ENCODE measurements at regions not wholly inside any gene's neighbourhood (a gene's known extent, or its start where the extent isn't known, plus 50 kb on each side); places are given as distances from the start of the nearest gene placed in this dataset.

- no peak for DNase-seq
- intact Hi-C loops (cut with DNase I; ENCODE audit: low total_unique reads) = no loop called here
- H3K27ac ChIP-seq = no peak overlapping the region
Observed at GRCh38 chr3:160047876-160048275, 59.2 kb downstream of the IL12A start.

DNA sequence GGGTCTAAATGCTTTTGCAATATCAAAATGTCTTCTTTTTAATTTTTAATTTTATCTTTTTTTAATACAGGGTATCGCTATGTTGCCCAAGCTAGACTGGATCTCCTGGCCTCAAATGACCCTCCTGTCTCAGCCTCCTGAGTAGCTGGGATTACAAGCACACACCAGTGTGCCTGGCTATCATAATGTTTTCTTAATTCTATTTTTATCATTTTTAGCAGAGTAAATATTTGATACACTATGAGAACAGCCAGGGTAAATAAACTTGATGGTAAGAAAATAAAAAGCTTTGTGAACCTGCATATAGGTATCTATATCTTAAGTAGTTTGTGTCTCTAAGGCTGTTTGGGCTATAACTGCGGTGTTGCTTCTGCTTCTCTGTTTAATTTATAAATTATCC, 60.4 kb downstream of the IL12A start:
- H3K9me3 ChIP-seq = no peaks in the 10 kb centered on the region
- no peak overlapping the region for H3K4me3 ChIP-seq
- no peak for DNase-seq
- TF ChIP-seq POLR2A (IDR thresholded peaks at IDR 0.05) = no peak
- TF ChIP-seq, protein P1, sequence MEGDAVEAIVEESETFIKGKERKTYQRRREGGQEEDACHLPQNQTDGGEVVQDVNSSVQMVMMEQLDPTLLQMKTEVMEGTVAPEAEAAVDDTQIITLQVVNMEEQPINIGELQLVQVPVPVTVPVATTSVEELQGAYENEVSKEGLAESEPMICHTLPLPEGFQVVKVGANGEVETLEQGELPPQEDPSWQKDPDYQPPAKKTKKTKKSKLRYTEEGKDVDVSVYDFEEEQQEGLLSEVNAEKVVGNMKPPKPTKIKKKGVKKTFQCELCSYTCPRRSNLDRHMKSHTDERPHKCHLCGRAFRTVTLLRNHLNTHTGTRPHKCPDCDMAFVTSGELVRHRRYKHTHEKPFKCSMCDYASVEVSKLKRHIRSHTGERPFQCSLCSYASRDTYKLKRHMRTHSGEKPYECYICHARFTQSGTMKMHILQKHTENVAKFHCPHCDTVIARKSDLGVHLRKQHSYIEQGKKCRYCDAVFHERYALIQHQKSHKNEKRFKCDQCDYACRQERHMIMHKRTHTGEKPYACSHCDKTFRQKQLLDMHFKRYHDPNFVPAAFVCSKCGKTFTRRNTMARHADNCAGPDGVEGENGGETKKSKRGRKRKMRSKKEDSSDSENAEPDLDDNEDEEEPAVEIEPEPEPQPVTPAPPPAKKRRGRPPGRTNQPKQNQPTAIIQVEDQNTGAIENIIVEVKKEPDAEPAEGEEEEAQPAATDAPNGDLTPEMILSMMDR (IDR thresholded peaks at IDR 0.05) = no peak
- H3K4me1 ChIP-seq = no peaks in the 10 kb centered on the region
- intact Hi-C loops (cut with DNase I; ENCODE audit: low total_unique reads) = no loop called here
- no peaks in the 10 kb centered on the region for H3K27me3 ChIP-seq
- H3K27ac ChIP-seq = no peak overlapping the region
- no peaks in the 10 kb centered on the region for H3K36me3 ChIP-seq

More at GRCh38 chr3:160047876-160048275, 59.2 kb downstream of the IL12A start:
- no peaks in the 10 kb centered on the region for H3K4me1 ChIP-seq
- no peaks in the 10 kb centered on the region for H3K27me3 ChIP-seq
- TF ChIP-seq POLR2A (IDR thresholded peaks at IDR 0.05) = no peak
- TF ChIP-seq, protein P1 (IDR thresholded peaks at IDR 0.05) = no peak
- H3K4me3 ChIP-seq = no peak overlapping the region
- no peaks in the 10 kb centered on the region for H3K9me3 ChIP-seq
- no peaks in the 10 kb centered on the region for H3K36me3 ChIP-seq

DNA sequence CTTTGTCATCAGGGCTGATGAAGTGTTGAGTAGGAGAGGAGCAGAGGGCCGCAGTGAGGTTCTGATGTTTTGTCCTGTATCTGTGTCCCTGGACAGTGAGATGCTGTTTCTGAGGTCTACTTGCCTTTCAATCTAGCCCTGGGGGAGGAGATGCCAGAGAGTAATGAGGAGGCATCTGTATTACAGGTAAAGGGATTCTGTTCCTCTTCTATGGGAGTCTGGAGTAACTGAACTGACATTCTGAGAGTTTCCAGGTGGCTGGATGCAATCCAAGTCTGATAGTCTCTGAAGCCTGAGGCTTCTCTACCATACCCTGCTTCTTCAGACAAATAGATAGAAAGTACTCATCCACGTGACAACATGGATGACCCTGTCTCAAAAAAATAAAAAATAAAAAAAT, 60.9 kb downstream of the IL12A start:
- Histone ChIP-seq H3K27me3 (no peaks in the 10 kb centered on the region), H3K27ac (no peak overlapping the region), H3K9me3 (no peaks in the 10 kb centered on the region), H3K4me3 (no peak overlapping the region), H3K4me1 (no peaks in the 10 kb centered on the region), H3K36me3 (no peaks in the 10 kb centered on the region)
- intact Hi-C loops (cut with DNase I; ENCODE audit: low total_unique reads) = no loop called here
- DNase-seq = no peak
- TF ChIP-seq, protein P1 (IDR thresholded peaks at IDR 0.05) = no peak
- TF ChIP-seq POLR2A (IDR thresholded peaks at IDR 0.05) = no peak

DNA sequence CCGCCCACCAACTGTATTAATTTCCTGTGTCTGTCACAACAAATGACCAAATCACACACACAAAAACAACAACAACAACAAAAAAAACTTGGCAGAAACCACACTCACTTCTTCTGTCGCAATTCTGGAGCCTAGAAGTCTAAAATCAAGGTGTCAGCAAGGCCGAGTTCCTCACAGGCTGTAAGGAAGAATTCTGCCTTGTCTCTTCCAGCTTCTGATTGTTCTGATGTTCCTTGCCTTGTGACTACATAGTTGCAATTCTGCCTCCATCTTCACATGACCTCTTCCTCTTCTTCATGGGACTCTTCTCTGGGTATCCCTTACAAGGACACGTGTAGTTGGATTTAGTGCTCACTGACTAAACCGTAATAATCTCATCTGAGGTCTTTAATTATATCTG, 61.4 kb downstream of the IL12A start:
- Histone ChIP-seq H3K27me3 (no peaks in the 10 kb centered on the region), H3K4me3 (no peak overlapping the region), H3K36me3 (no peaks in the 10 kb centered on the region), H3K4me1 (no peaks in the 10 kb centered on the region), H3K9me3 (no peaks in the 10 kb centered on the region), H3K27ac (no peak overlapping the region)
- intact Hi-C loops (cut with DNase I; ENCODE audit: low total_unique reads) = no loop called here
- DNase-seq = no peak
- TF ChIP-seq POLR2A (IDR thresholded peaks at IDR 0.05) = no peak
- TF ChIP-seq, protein P1 (IDR thresholded peaks at IDR 0.05) = no peak

- Histone ChIP-seq H3K36me3 (no peaks in the 10 kb centered on the region), H3K27me3 (no peaks in the 10 kb centered on the region), H3K4me1 (no peaks in the 10 kb centered on the region), H3K9me3 (no peaks in the 10 kb centered on the region), H3K4me3 (no peak overlapping the region), H3K27ac (no peak overlapping the region)
- DNase-seq = no peak
- intact Hi-C loops (cut with DNase I; ENCODE audit: low total_unique reads) = no loop called here
- no peak for TF ChIP-seq POLR2A (IDR thresholded peaks at IDR 0.05)
- TF ChIP-seq, protein P1 (IDR thresholded peaks at IDR 0.05) = no peak
Observed at GRCh38 chr3:160052385-160053047, 63.9 kb downstream of the IL12A start.

Data from uterus (tissue), 3 donors.